H1 (cell line): ENCODE measurements at regions not wholly inside any gene's neighbourhood (a gene's known extent, or its start where the extent isn't known, plus 50 kb on each side); places are given as distances from the start of the nearest gene placed in this dataset.

Source experiments
- BCL11A ChIP-seq, 2 experiments: IDR thresholded peaks; one replicate each; pipeline ENCODE4 v1.6.1; 2011; ENCODE audit warnings: low read depth in 2 of 2, low read length in 2 of 2, mild to moderate bottlenecking in 2 of 2
- BRCA1 ChIP-seq: IDR thresholded peaks from 2 replicates; pipeline ENCODE4 v1.6.1; 2012; ENCODE audit warnings: low read depth, low read length, improper control_type of control experiment
- CHD1 ChIP-seq: IDR thresholded peaks from 2 replicates; pipeline ENCODE4 v1.6.1; 2012; ENCODE audit warnings: low read depth, low read length, improper control_type of control experiment
- EZH2 ChIP-seq: fragments of 200-600 bp; sonication (generic); IDR thresholded peaks from 2 replicates; pipeline ENCODE4 v1.7.1; 2012; ENCODE audit warnings: low read depth, mild to moderate bottlenecking, moderate library complexity, low read length, inconsistent platforms; ENCODE audit not compliant: severe bottlenecking
- GABPA ChIP-seq: IDR thresholded peaks from 2 replicates; pipeline ENCODE4 v1.6.1; 2011; ENCODE audit warnings: mild to moderate bottlenecking, low read length, moderate library complexity, borderline replicate concordance; ENCODE audit not compliant: insufficient read depth
- JUN ChIP-seq: IDR thresholded peaks from 2 replicates; pipeline ENCODE4 v1.6.1; 2011; ENCODE audit warnings: low read depth, mild to moderate bottlenecking, improper control_type of control experiment, low read length
- KDM1A ChIP-seq: fragments of 200-600, 300-600 bp; sonication (generic); IDR thresholded peaks from 2 replicates; pipeline ENCODE4 v1.7.1; 2016; ENCODE audit warnings: mild to moderate bottlenecking, low read length, borderline replicate concordance
- KDM4A ChIP-seq: IDR thresholded peaks from one replicate; pipeline ENCODE4 v1.7.1; 2012; ENCODE audit warnings: low read depth, mild to moderate bottlenecking, moderate library complexity, low read length, inconsistent platforms; ENCODE audit not compliant: severe bottlenecking
- MAFK ChIP-seq: IDR thresholded peaks from 2 replicates; pipeline ENCODE4 v1.6.1; 2012; ENCODE audit warnings: low read depth, mild to moderate bottlenecking, improper control_type of control experiment, low read length
- PHF8 ChIP-seq: fragments of 200-600 bp; sonication (generic); conservative IDR thresholded peaks from 2 replicates; pipeline ENCODE4 v1.7.1; 2012; ENCODE audit warnings: low read depth, mild to moderate bottlenecking, inconsistent platforms, low read length, moderate library complexity
- POLR2AphosphoS5 ChIP-seq: IDR thresholded peaks from 2 replicates; pipeline ENCODE4 v1.6.1; 2011; ENCODE audit warnings: low read depth, low read length
- SIRT6 ChIP-seq: IDR thresholded peaks from one replicate; pipeline ENCODE4 v1.7.1; 2012; ENCODE audit warnings: low read length, inconsistent platforms
- SP1 ChIP-seq: IDR thresholded peaks from 2 replicates; pipeline ENCODE4 v1.6.1; 2011; ENCODE audit warnings: low read depth, low read length
- SP2 ChIP-seq: IDR thresholded peaks from 2 replicates; pipeline ENCODE4 v1.6.1; 2012; ENCODE audit warnings: mild to moderate bottlenecking, low read length, inconsistent platforms
- TF ChIP-seq, protein P1 (sequence below): IDR thresholded peaks from 2 replicates; pipeline ENCODE4 v1.6.1; 2011; ENCODE audit warnings: low read depth, mild to moderate bottlenecking, low read length; ENCODE audit not compliant: insufficient read depth
- TF ChIP-seq, protein P2 (sequence below), 3 experiments: IDR thresholded peaks; 1 replicate in 2 of 3; 2 replicates in 1 of 3; pipeline versions ENCODE4 v1.5.1 to v1.6.1; 2011; ENCODE audit warnings: low read length in 3 of 3, mild to moderate bottlenecking in 3 of 3, inconsistent platforms in 2 of 3, low read depth in 1 of 3, moderate library complexity in 1 of 3; ENCODE audit not compliant: insufficient read depth in 1 of 3; ENCODE audit errors: control extremely low read depth in 1 of 3
- TF ChIP-seq, protein P3 (sequence below): IDR thresholded peaks from 2 replicates; pipeline ENCODE4 v1.6.1; 2012; ENCODE audit warnings: inconsistent platforms

DNA sequence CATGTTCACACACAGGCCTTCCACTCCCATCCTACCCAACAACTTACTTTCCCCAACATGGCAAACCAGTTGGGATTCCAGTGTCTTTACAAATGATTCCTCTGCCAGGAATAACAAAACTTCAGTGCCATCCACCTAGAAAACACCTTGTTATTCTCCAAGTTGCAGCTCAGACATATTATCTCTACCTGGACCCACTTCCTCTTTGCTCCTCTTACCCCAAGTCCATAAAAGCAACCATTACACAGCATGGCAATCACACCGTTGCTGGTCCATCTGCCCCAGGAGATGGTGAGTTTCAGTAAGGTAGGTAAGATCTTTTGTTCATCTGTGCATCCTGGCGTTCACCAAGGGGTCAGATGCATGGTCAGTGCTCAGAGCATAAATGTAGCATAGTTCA lies 66.0 kb upstream of the CSF1 start (continued):
- TF ChIP-seq MAFK = no peak
- TF ChIP-seq SP1 = no peak
- no peak for TF ChIP-seq SP2
- TF ChIP-seq, protein P1, sequence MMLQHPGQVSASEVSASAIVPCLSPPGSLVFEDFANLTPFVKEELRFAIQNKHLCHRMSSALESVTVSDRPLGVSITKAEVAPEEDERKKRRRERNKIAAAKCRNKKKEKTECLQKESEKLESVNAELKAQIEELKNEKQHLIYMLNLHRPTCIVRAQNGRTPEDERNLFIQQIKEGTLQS = no peak
- TF ChIP-seq, protein P2, sequence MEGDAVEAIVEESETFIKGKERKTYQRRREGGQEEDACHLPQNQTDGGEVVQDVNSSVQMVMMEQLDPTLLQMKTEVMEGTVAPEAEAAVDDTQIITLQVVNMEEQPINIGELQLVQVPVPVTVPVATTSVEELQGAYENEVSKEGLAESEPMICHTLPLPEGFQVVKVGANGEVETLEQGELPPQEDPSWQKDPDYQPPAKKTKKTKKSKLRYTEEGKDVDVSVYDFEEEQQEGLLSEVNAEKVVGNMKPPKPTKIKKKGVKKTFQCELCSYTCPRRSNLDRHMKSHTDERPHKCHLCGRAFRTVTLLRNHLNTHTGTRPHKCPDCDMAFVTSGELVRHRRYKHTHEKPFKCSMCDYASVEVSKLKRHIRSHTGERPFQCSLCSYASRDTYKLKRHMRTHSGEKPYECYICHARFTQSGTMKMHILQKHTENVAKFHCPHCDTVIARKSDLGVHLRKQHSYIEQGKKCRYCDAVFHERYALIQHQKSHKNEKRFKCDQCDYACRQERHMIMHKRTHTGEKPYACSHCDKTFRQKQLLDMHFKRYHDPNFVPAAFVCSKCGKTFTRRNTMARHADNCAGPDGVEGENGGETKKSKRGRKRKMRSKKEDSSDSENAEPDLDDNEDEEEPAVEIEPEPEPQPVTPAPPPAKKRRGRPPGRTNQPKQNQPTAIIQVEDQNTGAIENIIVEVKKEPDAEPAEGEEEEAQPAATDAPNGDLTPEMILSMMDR (IDR thresholded peaks at IDR 0.05; ENCODE audit: control extremely low read depth in 1 of 3, insufficient read depth in 1 of 3, low read depth in 1 of 3, low read length in 3 of 3) = no peak
- TF ChIP-seq EZH2 = no peak
- TF ChIP-seq SIRT6 = no peak
- no peak for TF ChIP-seq BCL11A (IDR thresholded peaks at IDR 0.05; ENCODE audit: low read depth in 2 of 2, low read length in 2 of 2)
- TF ChIP-seq, protein P3, sequence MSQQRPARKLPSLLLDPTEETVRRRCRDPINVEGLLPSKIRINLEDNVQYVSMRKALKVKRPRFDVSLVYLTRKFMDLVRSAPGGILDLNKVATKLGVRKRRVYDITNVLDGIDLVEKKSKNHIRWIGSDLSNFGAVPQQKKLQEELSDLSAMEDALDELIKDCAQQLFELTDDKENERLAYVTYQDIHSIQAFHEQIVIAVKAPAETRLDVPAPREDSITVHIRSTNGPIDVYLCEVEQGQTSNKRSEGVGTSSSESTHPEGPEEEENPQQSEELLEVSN = no peak
- no peak for TF ChIP-seq BRCA1
- TF ChIP-seq JUN = no peak
- TF ChIP-seq POLR2AphosphoS5 = no peak
- TF ChIP-seq CHD1 = no peak
- TF ChIP-seq PHF8 = no peak
- TF ChIP-seq KDM1A = no peak
- TF ChIP-seq KDM4A = no peak
- no peak for TF ChIP-seq GABPA
